ENCODE measurements at regions not wholly inside any gene's neighbourhood (a gene's known extent, or its start where the extent isn't known, plus 50 kb on each side); places are given as distances from the start of the nearest gene placed in this dataset.

- TF ChIP-seq, protein P1, sequence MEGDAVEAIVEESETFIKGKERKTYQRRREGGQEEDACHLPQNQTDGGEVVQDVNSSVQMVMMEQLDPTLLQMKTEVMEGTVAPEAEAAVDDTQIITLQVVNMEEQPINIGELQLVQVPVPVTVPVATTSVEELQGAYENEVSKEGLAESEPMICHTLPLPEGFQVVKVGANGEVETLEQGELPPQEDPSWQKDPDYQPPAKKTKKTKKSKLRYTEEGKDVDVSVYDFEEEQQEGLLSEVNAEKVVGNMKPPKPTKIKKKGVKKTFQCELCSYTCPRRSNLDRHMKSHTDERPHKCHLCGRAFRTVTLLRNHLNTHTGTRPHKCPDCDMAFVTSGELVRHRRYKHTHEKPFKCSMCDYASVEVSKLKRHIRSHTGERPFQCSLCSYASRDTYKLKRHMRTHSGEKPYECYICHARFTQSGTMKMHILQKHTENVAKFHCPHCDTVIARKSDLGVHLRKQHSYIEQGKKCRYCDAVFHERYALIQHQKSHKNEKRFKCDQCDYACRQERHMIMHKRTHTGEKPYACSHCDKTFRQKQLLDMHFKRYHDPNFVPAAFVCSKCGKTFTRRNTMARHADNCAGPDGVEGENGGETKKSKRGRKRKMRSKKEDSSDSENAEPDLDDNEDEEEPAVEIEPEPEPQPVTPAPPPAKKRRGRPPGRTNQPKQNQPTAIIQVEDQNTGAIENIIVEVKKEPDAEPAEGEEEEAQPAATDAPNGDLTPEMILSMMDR (conservative IDR thresholded peaks at IDR 0.05; ENCODE audit: low read depth, low read length): no peak
- no peak for TF ChIP-seq EZH2 (IDR thresholded peaks at IDR 0.05; ENCODE audit: borderline replicate concordance, low read depth, low read length, poor library complexity, severe bottlenecking)
These were observed 579.2 kb downstream of the ZEB2 start for GRCh38 chr2:143940720-143941119.
